Esophagus squamous epithelium (tissue), 4 donors: ENCODE measurements at regions not wholly inside any gene's neighbourhood (a gene's known extent, or its start where the extent isn't known, plus 50 kb on each side); places are given as distances from the start of the nearest gene placed in this dataset.
"Not testable (repeated sequence)": the region's sequence is repeated elsewhere in the genome, so short reads cannot be mapped to it uniquely, and the experiment has no call there.

Experiments
- CTCF ChIP-seq, 6 experiments: fragments of 450-650 bp in 4 of 6; fragments of 200-600 bp in 2 of 6; sonication (generic) in 2 of 6; IDR thresholded peaks; one replicate each; pipeline ENCODE4 v1.5.1; 2016 to 2019; ENCODE audit warnings: antibody characterized with exemption in 6 of 6, mild to moderate bottlenecking in 4 of 6, moderate library complexity in 4 of 6
- POLR2A ChIP-seq, 4 donors: fragments of 450-650 bp; IDR thresholded peaks; one replicate each; pipeline ENCODE4 v1.6.1; 2017; ENCODE audit warnings: antibody characterized with exemption in 4 of 4, mild to moderate bottlenecking in 4 of 4, moderate library complexity in 3 of 4

GRCh38 chr17:20695871-20696270 lies 116.3 kb downstream of the CDRT15L2 start:
- not testable (repeated sequence) for TF ChIP-seq CTCF, POLR2A (IDR thresholded peaks at IDR 0.05)
